ENCODE measurements at regions not wholly inside any gene's neighbourhood (a gene's known extent, or its start where the extent isn't known, plus 50 kb on each side); places are given as distances from the start of the nearest gene placed in this dataset.
"Not testable (repeated sequence)": the region's sequence is repeated elsewhere in the genome, so short reads cannot be mapped to it uniquely, and the experiment has no call there.

DNA sequence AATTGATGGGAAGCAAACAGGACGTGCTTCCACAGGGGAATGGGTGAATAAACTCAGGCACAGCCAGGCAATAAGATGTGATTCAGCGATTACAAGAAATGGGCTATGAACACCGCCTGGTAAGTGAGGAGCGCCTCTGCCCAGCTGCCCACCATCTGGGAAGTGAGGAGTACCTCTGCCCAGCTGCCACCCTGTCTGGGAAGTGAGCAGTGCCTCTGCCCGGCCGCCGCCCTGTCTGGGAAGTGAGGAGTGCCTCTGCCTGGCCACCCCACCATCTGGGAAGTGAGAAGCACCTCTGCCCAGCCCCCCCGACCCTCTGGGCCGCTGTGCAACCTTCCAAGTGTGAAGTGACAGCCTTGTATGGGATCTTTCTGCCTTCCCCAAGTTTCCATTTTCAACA lies 73.2 kb upstream of the PRR5 start:
- DNase-seq: no peak

GRCh38 chr22:44628273-44628672 lies 73.7 kb upstream of the PRR5 start:
- DNase-seq: no peak

GRCh38 chr22:44627521-44628139 lies 74.4 kb upstream of the PRR5 start:
- DNase-seq: no peak

GRCh38 chr22:44625981-44626687 lies 75.9 kb upstream of the PRR5 start:
- DNase-seq: peak; percentile 46 to 68 (median 62)

DNA sequence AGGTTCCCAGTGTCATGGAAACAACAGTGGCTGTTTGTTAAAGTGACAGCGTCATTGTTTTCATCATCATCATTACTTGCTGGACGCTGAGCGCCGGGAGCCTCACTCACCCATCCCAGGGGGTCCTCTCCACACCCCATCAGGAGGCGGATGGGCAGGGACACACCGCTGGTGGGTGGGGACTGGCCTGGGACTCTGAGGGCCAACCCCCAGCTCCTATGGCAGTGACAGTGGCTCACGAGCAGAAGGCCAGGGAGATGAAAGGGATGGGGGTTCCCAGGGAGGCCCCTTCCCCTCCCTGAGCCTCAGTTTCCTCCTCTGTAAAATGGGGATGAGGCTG lies 76.6 kb upstream of the PRR5 start:
- no peak for DNase-seq

GRCh38 chr22:44624689-44625420 lies 77.1 kb upstream of the PRR5 start:
- DNase-seq: no peak

DNA sequence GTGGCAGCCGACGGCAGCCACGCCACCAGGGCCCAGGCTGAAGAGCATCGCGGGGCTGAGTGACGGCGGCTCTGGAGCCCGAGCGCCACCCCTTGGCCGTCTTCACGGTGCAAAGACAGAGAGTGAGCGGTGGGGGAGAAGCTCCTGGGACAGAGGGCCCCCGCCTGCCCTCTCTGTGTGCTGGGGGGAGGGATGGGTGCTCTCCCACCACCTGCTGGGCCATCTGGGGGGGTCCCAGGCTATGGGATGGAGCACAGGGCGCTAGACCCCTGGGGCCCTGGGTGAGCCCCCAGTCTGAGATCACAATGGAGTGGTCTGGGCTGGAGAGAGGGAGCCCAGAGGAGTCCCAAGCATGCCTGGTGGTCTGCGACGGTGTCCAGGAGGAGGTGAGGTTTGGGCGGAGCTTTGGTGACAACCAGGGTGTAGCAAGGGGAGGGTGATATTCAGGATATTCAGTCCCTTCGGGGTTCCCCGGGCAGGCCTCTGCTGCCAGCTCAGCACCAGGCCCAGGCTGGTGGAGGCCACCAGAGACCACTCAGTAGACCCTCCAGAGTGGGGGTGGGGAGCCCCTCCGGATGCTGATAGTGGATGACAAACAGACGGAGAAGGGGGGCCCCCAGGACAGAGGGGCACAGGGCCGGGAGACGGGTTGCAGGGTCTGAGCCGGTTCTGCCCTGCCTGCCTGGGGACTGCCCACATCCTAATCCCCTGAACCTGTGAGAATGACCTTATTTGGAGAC lies 78.1 kb upstream of the PRR5 start:
- DNase-seq: no peak

DNA sequence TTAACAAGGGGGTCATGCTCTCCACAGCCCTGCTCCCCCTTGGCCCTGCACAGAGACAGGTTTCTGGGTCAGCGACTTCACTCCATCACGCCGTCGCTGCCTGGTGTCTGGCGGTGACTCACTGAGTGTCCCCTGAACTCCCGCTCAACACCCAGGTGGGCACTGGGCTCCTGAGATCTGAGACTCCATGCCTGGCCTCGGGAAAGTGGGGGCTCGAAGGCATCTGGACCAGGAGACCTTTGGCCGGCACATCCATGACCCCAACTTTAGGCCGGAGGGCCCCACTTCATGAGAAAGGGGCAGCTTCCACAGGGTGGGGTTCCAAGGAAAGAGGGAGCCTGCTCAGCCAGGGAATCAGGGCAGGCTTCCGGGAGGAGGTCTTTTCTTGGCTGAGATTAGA lies 79.3 kb upstream of the PRR5 start:
- DNase-seq: no peak

- no peak for DNase-seq
Measured at GRCh38 chr22:44622147-44622427, 79.9 kb upstream of the PRR5 start.

DNA sequence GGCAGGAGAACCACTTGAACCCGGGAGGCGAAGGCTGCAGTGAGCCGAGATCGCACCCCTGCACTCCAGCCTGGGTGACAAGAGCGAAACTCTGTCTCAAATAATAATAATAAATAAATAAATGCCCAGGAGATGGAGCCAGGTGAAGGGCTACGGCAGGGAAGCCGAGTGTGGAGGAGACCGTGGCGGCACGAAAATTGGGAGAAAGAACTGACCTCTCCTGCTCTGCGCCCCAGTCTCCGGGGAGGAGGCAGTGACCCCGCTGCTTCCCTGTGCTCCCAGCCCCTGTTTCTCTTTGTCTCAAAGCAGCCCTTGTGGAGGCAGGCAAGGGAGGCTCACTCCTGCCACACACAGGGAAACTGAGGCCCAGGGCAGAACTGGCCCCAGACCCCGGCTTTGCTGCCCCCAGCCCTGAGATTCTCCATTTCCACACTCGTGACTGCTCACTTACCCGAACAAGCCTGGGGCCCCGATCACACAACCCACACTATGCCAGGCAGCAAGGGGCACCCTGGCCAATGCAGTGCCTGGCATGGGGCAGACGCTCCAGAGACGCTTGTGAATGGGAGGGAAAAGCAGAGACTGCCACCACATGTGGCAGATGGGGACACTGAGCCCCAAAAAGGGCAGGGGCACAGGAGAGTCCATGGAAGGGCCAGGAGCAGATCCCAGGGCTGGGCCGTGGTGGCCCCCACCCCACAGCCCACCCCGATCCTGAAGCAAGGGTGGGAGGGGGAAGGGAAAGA lies 80.4 kb upstream of the PRR5 start:
- DNase-seq: no peak

GRCh38 chr22:44620841-44621257 lies 81.2 kb upstream of the PRR5 start:
- no peak for DNase-seq

DNA sequence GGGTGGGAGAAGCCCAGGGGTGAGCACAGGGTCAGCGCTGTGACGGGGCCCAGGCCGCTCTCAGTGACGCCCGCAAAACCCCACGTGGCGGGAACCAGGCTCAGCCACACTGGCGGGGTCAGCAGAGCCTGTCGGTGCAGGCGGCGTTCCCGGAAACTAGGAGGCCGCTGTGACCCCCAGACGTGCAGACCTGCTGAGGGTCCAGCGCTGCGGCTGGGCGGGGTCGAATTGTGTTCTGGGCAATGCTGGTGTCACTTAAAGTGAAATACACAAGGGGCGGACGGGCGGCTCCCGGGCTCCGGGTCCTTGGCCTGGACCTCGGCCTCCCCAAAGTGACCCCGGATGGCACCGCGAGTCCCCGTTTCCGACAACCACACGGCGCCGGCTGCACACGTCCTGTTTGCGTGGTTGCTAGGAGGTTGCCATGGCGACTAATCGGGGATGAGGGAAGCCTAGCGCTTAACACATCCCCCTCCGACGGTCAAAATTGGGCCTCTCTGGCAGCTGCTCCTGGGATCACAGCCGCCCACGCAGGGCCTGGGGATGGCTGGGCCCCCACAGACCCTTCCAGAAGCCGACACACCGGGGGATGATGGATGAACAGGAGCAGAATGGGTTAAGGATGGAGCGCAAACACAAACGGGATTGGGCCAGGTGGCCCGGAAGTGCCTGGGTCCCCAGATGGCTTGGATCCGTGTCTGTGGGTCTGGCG lies 81.7 kb upstream of the PRR5 start:
- DNase-seq: peak in 3 of 4 experiments; percentile 38 to 73 (median 71)

DNA sequence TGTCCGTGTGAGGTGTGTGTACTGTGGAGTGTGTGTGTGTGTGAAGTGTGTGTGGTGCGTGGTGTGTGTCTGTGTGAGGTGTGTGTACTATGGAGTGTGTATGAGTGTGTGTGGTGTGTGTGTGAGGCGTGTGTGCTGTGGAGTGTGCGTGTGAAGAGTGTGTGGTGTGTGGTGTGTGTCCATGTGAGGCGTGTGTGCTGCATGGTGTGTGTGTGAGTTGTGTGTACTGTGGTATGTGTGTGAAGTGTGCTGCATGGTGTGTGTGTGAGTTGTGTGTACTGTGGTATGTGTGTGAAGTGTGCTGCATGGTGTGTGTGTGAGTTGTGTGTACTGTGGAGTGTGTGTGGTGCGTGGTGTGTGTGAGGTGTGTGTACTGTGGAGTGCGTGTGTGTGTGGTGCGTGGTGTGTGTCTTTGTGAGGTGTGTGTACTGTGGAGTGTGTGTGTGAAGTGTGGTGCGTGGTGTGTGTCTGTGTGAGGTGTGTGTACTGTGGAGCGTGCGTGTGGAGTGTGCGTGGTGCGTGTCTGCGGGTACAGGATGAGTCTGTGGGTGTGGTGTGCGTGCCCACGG lies 82.4 kb upstream of the PRR5 start:
- DNase-seq: not testable (repeated sequence)

GRCh38 chr22:44618910-44619309 lies 83.1 kb upstream of the PRR5 start:
- DNase-seq: not testable (repeated sequence)

- DNase-seq: no peak
Measured at GRCh38 chr22:44618400-44618799, 83.6 kb upstream of the PRR5 start.

GRCh38 chr22:44617828-44618227 lies 84.2 kb upstream of the PRR5 start:
- no peak for DNase-seq

- no peak for DNase-seq
Measured at GRCh38 chr22:44616882-44617655, 84.9 kb upstream of the PRR5 start.

DNA sequence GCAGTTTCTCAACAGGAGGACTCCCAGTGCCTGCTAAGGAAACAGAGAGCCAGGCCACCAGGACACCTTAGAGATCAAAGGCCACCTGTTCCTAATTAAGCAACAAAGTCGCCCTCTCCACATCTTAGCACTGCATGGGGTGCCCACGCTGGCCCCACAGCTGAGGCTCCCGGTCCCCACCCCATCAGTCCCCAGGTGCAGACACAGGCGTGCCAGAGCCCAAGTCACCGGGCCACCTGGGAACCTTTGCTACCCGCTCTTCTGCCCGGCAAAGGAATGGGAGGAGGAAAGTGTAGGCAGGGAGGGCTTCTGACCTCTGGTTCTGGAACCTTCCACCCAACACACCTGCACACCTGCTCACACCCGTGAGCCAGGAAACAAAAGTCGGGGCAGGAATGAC lies 85.5 kb upstream of the PRR5 start:
- no peak for DNase-seq

- DNase-seq: no peak
Measured at GRCh38 chr22:44615602-44616180, 86.3 kb upstream of the PRR5 start.

- DNase-seq: no peak
Measured at GRCh38 chr22:44615146-44615545, 86.9 kb upstream of the PRR5 start.

GRCh38 chr22:44613196-44613595 lies 88.8 kb upstream of the PRR5 start:
- no peak for DNase-seq
